OCI-LY3 (cell line): ENCODE measurements at regions not wholly inside any gene's neighbourhood (a gene's known extent, or its start where the extent isn't known, plus 50 kb on each side); places are given as distances from the start of the nearest gene placed in this dataset.

Experiments
- H2AFZ ChIP-seq: fragments of 200-600, 300-600 bp; shearing (Covaris generic); 2 replicates; pipeline ENCODE4 v1.6.0; 2014; ENCODE audit warnings: antibody characterized with exemption, low read depth, low read length
- H3K27ac ChIP-seq: fragments of 200-600, 300-600 bp; sonication (generic); 2 replicates; pipeline ENCODE4 v1.5.1; 2014; ENCODE audit warnings: mild to moderate bottlenecking, low read length, moderate library complexity, mixed read lengths
- H3K27me3 ChIP-seq: fragments of 200-600, 300-600 bp; sonication (generic); 2 replicates; pipeline ENCODE4 v1.6.1; 2014; ENCODE audit warnings: low read depth, low read length, mixed read lengths
- H3K36me3 ChIP-seq: fragments of 200-600, 300-600 bp; sonication (generic); replicated peaks from 2 replicates; pipeline ENCODE3; 2014; ENCODE audit warnings: low read depth, low read length, mixed read lengths
- H3K4me1 ChIP-seq: fragments of 300-600, 200-600 bp; sonication (generic); 2 replicates; pipeline ENCODE4 v1.6.1; 2014; ENCODE audit warnings: low read length, mixed read lengths
- H3K4me2 ChIP-seq: fragments of 200-600, 300-600 bp; sonication (generic); 2 replicates; pipeline ENCODE4 v1.6.1; 2014; ENCODE audit warnings: low read length, mixed read lengths
- H3K4me3 ChIP-seq: fragments of 300-600, 200-600 bp; sonication (generic); 2 replicates; pipeline ENCODE4 v1.5.1; 2014; ENCODE audit warnings: antibody characterized with exemption, mild to moderate bottlenecking, low read length, moderate library complexity
- H3K79me2 ChIP-seq: fragments of 300-600, 200-600 bp; shearing (Covaris generic); 2 replicates; pipeline ENCODE4 v1.6.1; 2014; ENCODE audit warnings: mild to moderate bottlenecking, low read length, mixed read lengths
- H3K9ac ChIP-seq: fragments of 300-600, 200-600 bp; shearing (Covaris generic); 2 replicates; pipeline ENCODE4 v1.6.0; 2014; ENCODE audit warnings: mild to moderate bottlenecking, low read length, moderate library complexity
- H3K9me3 ChIP-seq: fragments of 200-600, 300-600 bp; shearing (Covaris generic); 2 replicates; pipeline ENCODE4 v1.6.1; 2014; ENCODE audit warnings: low read length, mixed read lengths; ENCODE audit not compliant: insufficient read depth
- H4K20me1 ChIP-seq: fragments of 200-600, 300-600 bp; sonication (generic); 2 replicates; pipeline ENCODE4 v1.6.1; 2016; ENCODE audit warnings: low read length, mixed read lengths; ENCODE audit not compliant: insufficient read depth
- CTCF ChIP-seq: fragments of 200-600, 300-600 bp; sonication (generic); IDR thresholded peaks from 2 replicates; pipeline ENCODE4 v1.5.1; 2014; ENCODE audit warnings: antibody characterized with exemption, low read length, low read depth
- EZH2phosphoT487 ChIP-seq: fragments of 200-600 bp; shearing (Covaris generic); IDR thresholded peaks from 2 replicates; pipeline ENCODE4 v1.6.1; 2018; ENCODE audit warnings: antibody characterized with exemption, mixed run types, low read depth

GRCh38 chr22:48751539-48752437 lies 1075.9 kb downstream of the BRD1 start:
- no peaks in the 10 kb centered on the region for H3K9me3 ChIP-seq
- H3K27ac ChIP-seq = no peak overlapping the region
- TF ChIP-seq CTCF (no peak), EZH2phosphoT487 (no peak)
- no peaks in the 10 kb centered on the region for H3K36me3 ChIP-seq
- no peak overlapping the region for H3K9ac ChIP-seq
- no peaks in the 10 kb centered on the region for H3K79me2 ChIP-seq
- no peak overlapping the region for H3K4me3 ChIP-seq
- no peaks in the 10 kb centered on the region for H3K27me3 ChIP-seq
- no peak overlapping the region for H3K4me2 ChIP-seq
- H4K20me1 ChIP-seq = no peaks in the 10 kb centered on the region
- no peak overlapping the region for H2AFZ ChIP-seq
- no peaks in the 10 kb centered on the region for H3K4me1 ChIP-seq

- Histone ChIP-seq H3K4me1 (no peaks in the 10 kb centered on the region), H3K36me3 (no peaks in the 10 kb centered on the region), H4K20me1 (no peaks in the 10 kb centered on the region), H3K79me2 (no peaks in the 10 kb centered on the region), H3K27me3 (no peaks in the 10 kb centered on the region), H3K4me2 (no peak overlapping the region), H3K9me3 (no peaks in the 10 kb centered on the region), H3K27ac (no peak overlapping the region), H3K9ac (no peak overlapping the region), H3K4me3 (no peak overlapping the region), H2AFZ (no peak overlapping the region)
- TF ChIP-seq EZH2phosphoT487 (no peak), CTCF (no peak)
Measured at GRCh38 chr22:48750826-48751440, 1076.7 kb downstream of the BRD1 start.

- no peaks in the 10 kb centered on the region for H3K4me1 ChIP-seq
- no peak overlapping the region for H3K9ac ChIP-seq
- no peaks in the 10 kb centered on the region for H3K9me3 ChIP-seq
- no peaks in the 10 kb centered on the region for H3K27me3 ChIP-seq
- H2AFZ ChIP-seq = no peak overlapping the region
- TF ChIP-seq EZH2phosphoT487 (no peak), CTCF (no peak)
- no peak overlapping the region for H3K4me3 ChIP-seq
- no peak overlapping the region for H3K27ac ChIP-seq
- no peak overlapping the region for H3K4me2 ChIP-seq
- no peaks in the 10 kb centered on the region for H4K20me1 ChIP-seq
- no peaks in the 10 kb centered on the region for H3K79me2 ChIP-seq
- H3K36me3 ChIP-seq = no peaks in the 10 kb centered on the region
Measured at GRCh38 chr22:48750282-48750681, 1077.4 kb downstream of the BRD1 start.

GRCh38 chr22:48749555-48750227 lies 1078.0 kb downstream of the BRD1 start:
- Histone ChIP-seq H2AFZ (no peak overlapping the region), H3K4me3 (no peak overlapping the region), H3K9me3 (no peaks in the 10 kb centered on the region), H4K20me1 (no peaks in the 10 kb centered on the region), H3K9ac (no peak overlapping the region), H3K27me3 (no peaks in the 10 kb centered on the region), H3K4me1 (no peaks in the 10 kb centered on the region), H3K4me2 (no peak overlapping the region), H3K27ac (no peak overlapping the region), H3K79me2 (no peaks in the 10 kb centered on the region), H3K36me3 (no peaks in the 10 kb centered on the region)
- TF ChIP-seq EZH2phosphoT487 = no peak
- TF ChIP-seq CTCF = no peak
